CD4-positive, alpha-beta T cell treated with Interleukin-12 subunit alpha and Interleukin-12 subunit beta, for 1 hour (primary cell): ENCODE measurements at regions not wholly inside any gene's neighbourhood (a gene's known extent, or its start where the extent isn't known, plus 50 kb on each side); places are given as distances from the start of the nearest gene placed in this dataset.
"Not testable (repeated sequence)": the region's sequence is repeated elsewhere in the genome, so short reads cannot be mapped to it uniquely, and the experiment has no call there.

Experiments used
- DNase-seq: peaks from one replicate; pipeline ENCODE4 v3.0.0-alpha.2; 2020

DNA sequence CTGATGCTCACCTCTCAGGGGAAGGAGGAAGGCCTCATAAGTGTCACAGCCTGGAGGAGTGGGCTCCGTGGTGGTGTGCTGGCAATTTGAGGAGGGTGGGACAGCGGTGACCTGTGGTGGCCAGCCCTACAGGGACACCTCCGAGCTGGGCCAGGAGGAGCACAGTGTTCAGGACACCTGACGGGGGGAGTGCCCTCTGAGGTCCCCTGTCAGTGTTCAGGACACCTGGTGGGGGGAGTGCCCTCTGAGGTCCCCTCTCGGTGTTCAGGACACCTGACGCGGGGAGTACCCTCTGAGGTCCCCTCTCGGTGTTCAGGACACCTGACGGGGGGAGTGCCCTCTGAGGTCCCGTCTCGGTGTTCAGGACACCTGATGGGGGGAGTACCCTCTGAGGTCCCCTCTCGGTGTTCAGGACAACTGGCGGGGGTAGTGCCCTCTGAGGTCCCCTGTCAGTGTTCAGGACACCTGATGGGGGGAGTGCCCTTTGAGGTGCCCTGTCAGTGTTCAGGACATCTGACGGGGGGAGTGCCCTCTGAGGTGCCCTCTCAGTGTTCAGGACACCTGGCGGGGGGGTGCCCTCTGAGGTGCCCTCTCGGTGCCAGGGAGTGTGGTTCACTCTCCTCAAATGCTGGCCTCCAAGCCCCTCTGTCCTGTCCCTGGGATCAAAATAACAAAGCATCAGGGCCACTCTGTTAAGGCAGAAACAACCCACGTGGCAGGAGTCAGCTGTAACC lies 73.4 kb upstream of the ZNF469 start:
- DNase-seq = no peak

DNA sequence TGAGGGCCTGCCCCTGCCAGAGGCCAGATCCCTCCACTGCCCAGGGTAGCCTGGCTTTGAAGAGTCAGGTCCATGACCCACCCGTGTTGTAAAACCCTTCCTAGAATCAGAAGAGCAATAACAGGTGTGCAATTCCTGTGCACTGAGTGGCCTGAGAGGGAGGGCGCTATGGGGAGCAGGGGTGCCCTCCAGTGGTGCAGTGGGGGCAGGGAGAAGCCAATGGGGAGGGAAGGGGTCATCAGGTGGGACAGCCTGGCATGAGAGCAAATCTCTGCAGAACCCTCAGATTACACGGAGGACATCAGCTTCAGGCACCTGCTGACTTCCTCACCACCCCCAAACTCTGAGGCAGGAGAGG lies 72.9 kb upstream of the ZNF469 start:
- DNase-seq = no peak

DNA sequence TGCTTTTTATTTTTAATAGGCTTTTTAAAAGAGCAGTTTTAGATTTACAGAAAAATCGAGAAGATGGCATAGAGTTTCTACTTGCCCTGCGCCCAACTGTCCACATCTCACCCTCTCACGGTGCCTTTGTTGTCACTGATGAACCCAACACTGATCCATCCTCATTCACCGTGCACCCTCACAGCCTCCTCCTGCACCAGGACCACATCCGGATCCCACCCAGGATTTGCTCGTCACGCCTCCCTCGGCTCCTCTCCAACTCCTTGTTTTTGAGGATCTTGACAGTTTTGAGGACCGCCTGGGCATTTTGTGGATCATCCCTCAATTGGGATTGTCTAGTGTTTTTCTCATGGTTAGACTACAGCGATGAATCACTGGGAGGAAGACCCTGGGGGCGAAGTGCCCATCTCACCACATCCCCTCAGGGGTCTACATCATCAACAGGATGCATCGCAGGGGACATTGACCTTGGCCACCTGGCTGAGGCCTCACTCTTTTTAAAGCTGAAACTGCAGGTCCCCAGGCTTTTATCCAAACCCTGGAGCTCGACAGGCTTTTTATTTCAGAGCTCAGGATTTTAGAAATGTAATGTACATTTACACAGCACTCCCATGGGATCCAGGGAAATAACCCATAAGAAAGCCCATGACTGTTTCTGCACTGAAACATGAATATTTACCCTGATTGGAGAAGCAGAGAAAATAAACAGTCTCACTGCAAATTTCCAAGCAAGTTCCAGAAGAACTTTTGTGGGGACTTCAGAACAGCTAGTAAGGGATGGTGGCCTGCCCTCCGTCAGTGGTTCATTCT lies 71.8 kb upstream of the ZNF469 start:
- no peak for DNase-seq

GRCh38 chr16:88311860-88312259 lies 70.9 kb upstream of the ZNF469 start:
- not testable (repeated sequence) for DNase-seq

- DNase-seq = no peak
Observed at GRCh38 chr16:88312732-88313131, 70.0 kb upstream of the ZNF469 start.

DNA sequence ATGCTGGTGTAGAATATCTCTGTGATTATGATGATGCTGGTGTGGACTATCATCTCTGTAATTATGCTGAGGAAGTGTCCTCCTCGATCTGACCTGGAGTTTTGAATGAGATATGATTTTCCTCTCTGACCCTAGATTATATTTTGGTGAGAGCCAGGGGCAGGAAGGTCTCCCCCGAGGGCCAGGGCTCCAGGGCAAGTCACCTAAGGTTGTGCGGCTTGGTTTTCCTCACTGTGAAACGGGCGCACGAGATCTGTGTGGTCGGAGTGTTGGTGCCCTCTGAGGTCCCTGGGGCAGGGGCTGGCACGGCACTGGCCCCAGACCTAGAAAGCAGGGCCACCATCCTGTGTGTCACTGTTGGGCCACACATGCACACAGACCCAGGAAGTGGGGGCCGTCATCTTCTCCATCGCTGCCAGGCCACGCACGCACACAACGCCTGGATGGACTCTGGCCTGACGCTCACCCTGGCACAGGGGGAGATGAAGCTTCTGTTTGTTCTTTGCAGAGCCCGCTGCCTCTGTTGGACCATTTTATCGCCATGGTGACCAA lies 67.7 kb upstream of the ZNF469 start:
- no peak for DNase-seq

GRCh38 chr16:88315543-88316105 lies 67.1 kb upstream of the ZNF469 start:
- DNase-seq = no peak

DNA sequence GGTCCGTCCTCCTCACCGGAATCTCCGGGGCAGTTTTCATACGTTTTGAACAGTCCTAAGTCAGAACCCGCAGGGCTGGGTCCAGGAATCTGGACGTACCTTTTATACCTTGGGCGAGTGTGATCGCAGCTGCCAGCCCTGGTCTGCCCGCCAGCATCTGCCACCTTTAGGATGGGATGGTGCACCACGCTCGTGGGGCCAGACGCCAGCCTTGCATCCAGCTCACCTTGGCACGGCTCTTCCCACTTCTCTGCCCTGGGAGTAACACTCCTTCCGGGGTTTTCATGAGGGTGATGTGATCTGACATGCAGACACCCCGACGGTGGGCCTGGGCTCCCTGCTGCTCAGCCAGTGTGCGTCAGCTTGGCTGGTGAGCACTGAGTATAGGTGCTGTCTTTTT lies 66.6 kb upstream of the ZNF469 start:
- DNase-seq = no peak

GRCh38 chr16:88316941-88317612 lies 65.7 kb upstream of the ZNF469 start:
- no peak for DNase-seq

GRCh38 chr16:88317613-88317965 lies 65.2 kb upstream of the ZNF469 start:
- DNase-seq = no peak

- DNase-seq = no peak
Observed at GRCh38 chr16:88318051-88318450, 64.7 kb upstream of the ZNF469 start.

GRCh38 chr16:88318521-88318920 lies 64.2 kb upstream of the ZNF469 start:
- no peak for DNase-seq

GRCh38 chr16:88319116-88319965 lies 63.4 kb upstream of the ZNF469 start:
- DNase-seq = no peak

DNA sequence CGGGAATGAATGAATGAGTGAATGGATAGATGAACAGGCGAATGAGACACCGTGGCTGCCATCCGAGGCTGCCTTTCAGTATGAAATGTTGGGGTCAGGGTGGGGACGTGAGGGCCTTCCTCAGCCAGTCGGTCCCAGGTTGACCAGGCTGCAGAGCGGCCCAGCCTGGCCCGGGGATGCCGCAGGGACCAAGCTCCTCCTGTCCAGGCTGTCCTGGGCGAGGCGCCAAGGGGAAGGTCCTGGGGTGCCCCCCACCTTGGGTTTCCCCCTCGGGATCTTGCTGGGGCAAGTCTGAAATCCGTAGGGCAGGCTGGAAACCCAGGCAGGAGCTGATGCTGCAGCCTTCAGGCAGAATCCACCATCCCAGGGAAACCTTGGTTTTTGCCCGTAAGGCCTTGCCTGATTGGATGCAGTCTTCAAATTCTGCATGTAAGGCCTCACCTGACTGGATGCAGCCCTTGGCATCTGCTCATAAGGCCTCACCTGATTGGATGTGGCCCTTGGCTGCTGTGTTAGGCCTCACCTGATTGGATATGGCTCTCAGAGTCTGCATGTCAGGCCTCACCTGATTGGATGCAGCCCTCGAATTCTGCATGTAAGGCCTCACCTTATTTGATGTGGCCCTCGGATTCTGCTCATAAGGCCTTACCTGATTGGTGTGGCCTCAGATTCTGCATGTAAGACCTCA lies 61.7 kb upstream of the ZNF469 start:
- DNase-seq = no peak

DNA sequence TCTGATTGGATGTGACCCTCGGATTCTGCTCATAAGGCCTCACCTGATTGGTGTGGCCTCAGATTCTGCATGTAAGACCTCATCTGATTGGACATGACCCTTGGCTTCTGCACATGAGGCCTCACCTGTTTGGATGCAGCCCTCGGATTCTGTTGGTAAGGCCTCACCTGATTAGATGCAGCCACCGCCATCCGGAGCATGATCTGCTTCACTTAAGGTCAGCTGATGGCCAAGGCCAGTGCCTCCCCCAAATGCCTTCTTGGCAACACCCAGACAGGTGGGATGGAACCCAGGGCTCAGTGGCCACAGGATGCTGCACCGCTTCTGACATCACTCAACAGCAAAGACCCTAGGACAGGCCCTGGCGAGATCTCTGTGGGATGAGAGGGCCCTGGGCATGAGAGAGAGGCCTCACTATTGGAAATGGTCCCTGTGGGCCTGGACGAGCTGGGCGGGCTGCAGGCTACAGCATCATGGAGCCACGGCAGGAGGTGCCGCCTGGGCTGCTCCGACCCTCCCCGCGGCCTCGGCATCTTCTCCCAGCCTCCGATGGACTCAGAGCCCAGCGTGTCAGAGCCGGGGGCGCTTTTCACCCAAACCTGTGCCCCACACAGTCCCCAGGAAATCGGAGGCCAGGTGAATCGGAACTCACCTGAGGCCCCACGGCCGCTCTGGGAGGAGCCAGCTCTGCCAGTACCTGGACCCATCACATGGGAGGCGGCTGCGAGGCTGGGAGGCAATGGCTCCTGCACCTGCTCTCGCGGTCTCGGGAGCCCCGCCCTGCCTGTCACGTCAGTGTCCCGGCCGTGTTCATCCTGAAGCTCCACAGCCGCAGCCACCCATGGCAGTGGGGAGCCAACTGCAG lies 60.9 kb upstream of the ZNF469 start:
- DNase-seq = no peak

- no peak for DNase-seq
Observed at GRCh38 chr16:88322500-88322970, 60.2 kb upstream of the ZNF469 start.

DNA sequence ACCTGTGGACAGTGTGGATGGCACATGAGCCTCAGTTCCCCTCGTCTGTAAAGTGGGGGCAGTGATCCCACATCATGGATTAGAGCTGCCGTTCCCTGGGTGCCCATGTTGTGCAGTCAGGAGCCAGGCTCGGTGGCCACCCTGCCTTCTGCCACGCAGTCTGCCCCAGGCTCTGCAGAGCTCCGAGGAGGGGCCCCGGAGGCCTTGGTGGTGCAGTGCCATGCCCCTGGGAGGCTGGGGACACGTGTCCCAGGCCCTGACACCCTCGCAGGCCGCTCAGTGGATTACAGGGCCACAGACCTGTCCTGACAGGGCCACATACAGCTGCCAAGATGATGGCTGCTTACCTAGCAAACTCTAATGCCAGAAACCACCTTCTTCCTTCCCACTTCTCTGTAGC lies 59.7 kb upstream of the ZNF469 start:
- DNase-seq = no peak

DNA sequence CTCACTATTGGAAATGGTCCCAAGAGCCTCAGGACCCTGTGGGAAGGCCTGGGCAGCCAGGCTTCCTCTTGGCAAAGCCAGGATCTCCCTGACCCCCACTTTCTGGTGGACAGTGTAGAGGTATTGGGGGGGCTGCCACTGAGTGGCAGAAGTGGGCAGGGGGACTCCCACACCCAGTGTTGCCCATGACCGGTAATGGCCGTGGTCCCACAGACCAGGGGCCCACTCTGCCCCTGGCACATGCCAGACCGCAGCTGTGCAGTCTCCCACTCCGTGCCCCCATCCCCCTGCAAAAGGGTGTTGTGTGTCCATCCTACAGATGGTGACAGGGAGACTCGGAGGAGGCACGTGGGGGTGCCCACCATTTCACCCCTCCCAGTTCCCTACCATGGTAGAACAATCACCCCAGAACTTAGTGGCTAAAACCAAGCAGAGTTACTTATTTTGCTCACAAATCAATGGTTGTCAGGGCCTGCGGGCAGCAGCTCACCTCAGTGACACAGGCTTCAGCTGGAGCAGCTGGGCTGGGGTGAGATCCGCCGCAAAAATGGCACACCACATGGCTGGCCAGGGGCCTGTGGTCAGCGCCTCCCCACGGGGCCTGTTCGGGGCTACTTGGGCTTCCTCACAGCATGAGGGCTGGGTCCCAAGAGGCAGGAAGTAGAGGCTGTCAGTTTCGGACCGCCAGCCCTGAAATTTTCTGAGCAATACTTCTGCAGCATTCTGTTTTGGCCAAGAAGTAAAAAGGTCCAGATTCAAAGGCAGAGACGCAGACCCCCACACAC lies 59.0 kb upstream of the ZNF469 start:
- DNase-seq = no peak

- no peak for DNase-seq
Observed at GRCh38 chr16:88325087-88325750, 57.5 kb upstream of the ZNF469 start.
